GF-D8 (cell line): ENCODE measurements at regions not wholly inside any gene's neighbourhood (a gene's known extent, or its start where the extent isn't known, plus 50 kb on each side); places are given as distances from the start of the nearest gene placed in this dataset.
"Not testable (repeated sequence)": the region's sequence is repeated elsewhere in the genome, so short reads cannot be mapped to it uniquely, and the experiment has no call there.

Experiments
- DNase-seq: peaks from one replicate; lab custom pipeline; 2025; lab: John Stamatoyannopoulos, UW

DNA sequence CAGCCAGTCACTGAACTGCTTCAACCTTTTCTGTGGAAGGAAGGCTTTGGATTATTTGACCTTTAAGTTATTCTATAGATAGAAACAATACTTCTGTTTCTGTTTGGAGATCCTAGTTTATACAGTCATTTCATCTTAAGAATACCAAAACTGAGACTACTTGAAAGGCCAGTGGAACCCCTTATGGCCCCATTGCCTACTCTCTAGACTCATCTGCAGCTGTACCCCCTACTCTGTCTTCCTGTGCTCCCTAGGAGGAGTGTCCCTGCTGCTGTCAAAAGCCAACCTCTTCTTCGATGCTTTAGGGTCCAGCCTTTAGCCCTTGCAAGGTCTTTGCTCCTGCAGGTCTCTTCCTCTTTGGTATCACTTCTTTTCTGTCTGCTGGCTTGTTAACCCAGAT, 169.6 kb downstream of the EDEM1 start:
- DNase-seq: no peak

DNA sequence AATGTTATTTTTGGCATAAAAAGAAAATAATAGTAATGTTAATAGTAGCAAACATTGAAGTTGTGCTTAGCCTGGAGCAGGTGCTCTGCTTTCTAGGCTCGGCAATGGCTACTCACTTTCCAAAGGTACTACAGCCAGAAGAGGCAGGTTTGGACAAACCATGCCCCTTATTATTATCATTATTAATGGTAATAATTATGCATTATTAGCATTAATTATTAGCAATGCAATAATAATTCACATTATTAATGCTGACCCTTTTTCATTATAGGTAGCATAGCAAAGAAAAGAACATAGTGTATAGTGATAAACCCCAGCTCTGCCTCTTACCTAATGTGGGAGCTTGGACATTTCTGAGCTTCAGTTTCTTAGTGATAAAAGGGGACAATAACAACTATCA, 171.4 kb downstream of the EDEM1 start:
- no peak for DNase-seq

DNA sequence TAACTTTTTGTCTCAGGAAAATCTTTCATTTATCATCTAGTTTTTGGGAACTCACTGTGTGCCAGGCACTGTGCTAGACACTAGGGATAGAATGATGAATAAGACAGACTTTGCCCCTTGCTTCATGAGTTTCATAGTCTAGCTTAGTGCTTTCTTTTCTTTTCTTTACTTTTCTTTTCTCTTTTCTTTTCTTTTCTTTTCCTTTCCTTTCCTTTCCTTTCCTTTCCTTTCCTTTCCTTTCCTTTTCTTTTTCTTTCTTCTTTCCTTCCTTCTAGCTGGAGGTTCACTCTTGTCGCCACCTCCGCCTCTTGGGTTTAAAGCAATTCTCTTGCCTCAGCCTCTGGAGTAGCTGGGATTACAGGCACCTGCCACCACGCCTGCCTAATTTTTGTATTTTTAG, 172.9 kb downstream of the EDEM1 start:
- DNase-seq: no peak

DNA sequence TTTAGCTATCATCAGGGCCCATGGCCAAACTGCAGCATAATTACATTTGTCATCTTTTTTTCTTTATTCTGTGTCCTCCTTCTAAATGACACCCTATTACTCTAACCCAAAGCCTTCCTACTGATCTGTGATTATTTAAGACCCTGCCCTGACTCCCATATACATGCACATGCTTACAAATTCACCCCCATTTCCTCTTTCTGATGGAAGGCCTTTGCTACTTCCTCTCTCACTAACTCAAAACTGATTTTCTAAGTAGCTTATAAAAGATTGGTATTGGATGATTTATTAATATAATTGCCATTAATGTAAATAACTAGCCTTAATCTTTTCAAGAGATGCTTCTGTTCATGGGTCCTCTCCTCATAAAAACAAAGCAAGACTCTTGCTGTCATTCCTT, 179.2 kb downstream of the EDEM1 start:
- DNase-seq: no peak

DNA sequence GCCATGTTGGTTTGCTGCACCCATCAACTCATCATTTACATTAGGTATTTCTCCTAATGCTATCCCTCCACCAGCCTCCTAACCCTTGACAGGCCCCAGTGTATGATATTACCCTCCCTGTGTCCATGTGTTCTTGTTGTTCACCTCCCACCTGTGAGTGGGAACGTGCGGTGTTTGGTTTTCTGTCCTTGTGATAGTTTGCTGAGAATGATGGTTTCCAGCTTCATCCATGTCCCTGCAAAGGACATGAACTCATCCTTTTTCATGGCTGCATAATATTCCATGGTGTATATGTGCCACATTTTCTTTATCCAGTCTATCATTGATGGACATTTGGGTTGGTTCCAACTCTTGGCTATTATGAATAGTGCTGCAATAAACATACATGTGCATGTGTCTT, 184.0 kb downstream of the EDEM1 start:
- not testable (repeated sequence) for DNase-seq

DNA sequence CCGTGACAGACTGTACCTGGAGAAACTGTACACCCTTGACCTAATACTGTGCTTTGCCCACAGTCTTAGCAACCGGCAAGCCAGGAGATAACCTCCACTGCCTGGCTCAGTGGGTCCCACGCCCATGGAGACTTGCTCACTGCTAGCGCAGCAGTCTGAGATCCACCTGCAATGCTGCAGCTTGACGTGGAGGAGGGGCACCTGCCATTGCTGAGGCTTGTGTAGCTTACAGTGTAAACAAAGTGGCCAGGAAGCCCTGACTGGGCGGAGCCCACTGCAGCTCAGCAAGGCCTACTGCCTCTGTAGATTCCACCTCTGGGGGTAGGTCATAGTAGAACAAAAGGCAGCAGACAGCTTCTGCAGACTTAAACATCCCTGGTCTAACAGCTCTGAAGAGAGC, 189.3 kb downstream of the EDEM1 start:
- DNase-seq: no peak

DNA sequence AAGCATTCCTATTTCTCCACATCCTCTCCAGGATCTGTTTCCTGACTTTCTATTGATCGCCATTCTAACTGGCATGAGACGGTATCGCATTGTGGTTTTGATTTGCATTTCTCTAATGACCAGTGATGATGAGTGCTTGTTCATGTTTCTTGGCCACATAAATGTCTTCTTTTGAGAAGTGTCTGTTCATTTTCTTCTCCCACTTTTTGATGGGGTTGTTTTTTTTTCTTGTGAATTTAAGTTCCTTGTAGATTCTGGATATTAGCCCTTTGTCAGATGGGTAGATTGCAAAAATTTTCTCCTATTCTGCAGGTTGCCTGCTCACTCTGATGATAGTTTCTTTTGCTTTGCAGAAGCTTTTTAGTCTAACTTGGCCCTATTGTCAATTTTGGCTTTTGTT, 191.8 kb downstream of the EDEM1 start:
- not testable (repeated sequence) for DNase-seq

DNA sequence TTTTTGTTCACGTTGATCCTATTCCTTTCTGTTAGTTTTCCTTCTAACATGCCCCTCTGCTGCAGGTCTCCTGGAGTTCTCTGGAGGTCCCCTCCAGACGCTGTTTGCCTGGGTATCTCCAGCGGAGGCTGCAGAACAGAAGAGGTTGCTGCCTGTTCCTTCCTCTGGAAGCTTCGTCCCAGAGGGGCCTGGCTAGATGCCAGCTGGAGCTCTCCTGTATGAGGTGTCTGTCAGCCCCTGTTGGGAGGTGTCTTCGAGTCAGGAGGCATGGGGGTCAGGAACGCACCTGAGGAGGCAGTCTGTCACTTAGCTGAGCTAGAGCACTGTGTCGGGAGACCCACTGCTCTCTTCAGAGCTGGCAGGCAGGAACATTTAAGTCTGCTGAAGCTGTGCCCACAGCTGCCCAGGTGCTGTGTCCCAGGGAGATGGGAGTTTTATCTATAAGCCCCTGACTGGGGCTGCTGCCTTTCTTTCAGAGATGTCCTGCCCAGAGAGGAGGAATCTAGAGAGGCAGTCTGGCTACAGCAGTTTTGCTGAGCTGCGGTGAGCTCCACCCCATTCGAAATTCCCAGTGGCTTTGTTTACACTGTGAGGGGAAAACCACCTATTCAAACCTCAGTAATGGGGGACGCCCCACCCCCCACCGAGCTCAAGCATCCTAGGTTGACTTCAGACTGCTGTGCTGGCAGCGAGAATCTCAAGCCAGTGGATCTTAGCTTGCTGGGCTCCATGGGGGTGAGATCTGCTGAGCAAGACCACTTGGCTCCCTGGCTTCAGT, 196.2 kb downstream of the EDEM1 start:
- not testable (repeated sequence) for DNase-seq

DNA sequence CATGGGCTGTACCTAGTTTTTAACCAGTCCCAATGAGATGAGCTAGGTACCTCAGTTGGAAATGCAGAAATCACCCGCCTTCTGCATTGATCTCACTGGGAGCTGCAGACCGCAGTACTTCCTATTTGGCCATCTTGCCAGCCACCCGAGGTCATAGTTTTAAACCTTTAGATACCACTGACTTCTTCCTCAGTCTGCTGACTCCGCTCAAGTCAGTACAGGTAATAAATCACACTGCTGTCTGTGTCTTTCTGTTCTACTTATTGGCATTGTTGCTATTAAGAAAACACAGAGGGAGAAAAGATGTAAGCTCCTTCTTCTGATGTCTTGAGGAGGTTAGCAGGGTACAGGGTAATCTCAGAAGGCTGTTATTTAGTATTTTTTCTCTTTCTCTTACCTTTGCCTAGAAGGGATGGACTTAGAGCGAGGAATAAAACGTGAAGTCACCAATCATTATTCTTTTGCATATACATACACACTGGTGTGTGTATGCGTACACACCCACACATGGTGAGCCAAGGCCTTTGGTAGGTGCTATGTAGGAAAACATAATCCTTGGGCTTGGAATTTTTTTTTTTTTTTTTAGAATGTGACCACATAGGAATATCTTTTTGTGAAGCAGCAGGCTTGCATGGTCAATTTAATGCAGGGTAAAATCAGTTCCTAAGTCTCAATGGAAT, 197.2 kb downstream of the EDEM1 start:
- DNase-seq: no peak

DNA sequence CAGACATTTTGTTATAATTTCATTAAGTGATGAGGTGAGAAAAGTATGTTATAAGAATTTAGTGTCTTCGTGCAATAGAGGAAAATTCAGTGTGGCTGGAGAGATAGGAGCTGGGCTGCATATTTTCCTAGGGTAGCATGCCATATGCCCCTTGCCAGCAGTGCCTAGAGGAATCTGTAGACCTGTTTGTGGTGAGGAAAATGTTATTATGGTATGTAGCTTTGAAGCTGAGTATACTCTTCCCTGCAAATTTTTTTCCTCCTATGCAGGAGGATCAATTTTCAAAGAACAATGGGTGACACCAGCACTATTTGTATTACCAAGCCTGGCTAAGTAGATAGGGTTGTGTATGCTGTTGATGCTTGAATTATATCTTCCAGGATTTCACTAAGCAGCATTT, 200.6 kb downstream of the EDEM1 start:
- DNase-seq: no peak

DNA sequence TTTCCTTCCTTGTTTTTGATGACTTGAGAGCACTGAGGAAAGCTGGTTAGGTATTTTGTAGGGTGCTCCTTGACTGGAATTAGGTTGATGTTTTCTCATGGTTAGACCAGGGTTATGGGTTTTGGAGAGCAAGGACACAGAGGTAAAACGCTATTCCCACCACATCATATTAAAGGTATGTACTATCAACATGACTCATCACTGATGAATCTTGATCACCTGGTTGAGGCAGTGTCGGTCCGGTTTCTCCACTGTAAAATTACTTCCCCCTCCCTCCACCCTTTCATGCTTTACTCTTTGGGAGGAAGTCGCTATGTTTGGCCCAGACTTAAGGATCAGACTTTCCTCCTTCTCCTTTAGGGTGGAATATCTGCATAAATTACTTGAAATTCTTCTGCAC, 201.6 kb downstream of the EDEM1 start:
- DNase-seq: no peak

DNA sequence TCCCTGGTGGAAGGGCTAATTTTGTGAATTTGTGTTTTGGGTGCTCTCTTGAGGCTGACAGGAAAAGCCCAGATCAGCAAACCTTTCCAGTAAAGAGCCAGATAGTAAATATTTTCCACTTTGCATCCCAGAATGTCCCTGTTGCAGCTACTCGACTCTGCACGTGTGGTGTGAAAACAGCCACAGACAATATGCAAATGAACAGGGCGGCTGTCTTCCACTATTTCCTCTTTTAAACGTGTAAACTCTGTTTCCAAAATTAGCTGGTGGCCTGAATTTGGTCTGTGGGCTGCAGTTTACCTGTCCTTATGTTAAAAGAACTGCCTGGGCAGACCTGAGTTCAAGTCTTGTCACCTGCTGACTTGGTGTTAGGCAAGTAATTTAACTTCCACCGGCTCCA, 202.7 kb downstream of the EDEM1 start:
- no peak for DNase-seq

DNA sequence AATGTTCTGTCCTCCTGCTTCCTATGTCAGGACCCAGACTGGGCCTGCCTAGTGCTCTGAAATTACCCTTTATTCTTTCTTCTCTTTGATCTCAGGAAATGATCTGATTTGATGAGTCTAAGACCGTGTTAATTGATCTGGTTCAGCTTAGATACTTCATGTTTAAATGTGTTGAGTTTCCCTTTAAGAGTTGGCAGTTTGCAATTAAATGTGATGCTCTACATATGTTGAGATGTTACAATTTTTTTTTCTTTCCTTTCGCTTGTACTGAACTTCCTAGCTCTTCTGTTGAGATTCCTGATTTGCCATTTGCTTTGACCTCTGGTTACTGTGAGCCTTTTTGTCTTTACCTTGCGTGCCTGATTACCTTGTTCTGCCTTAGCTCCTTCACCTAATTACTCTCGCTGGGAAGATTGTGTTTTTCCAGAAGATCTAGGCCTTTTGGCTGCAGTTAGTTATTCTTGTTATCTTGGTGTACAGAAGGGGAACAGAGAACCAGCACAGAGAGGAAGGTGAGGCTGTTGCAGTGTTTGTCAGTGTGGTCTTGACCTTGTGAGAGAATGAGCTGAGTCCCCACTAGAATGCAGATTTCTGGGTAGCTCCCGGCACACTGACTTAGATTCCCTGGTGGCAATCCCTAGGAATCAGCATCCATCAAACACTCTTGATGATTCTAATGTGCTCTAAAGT, 203.6 kb downstream of the EDEM1 start:
- DNase-seq: no peak

DNA sequence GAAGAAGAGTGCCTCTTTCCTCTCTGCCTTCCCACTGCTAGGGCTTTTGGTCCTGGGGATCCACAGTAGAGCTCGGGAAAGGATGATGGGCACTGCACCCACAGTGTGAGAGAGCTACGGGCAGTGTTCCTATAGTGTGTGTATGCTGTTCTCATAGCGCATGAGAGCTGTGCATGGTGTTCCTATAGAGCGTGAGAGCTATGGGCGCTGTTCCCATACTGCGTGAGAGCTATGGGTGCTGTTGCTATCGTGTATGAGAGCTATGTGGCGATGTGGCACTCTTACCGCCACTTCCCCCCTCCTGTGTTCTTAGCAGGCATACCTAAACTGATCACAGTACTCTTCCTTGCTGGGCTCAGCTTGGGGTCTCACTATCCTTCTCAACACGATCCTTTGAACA, 213.5 kb downstream of the EDEM1 start:
- DNase-seq: no peak

DNA sequence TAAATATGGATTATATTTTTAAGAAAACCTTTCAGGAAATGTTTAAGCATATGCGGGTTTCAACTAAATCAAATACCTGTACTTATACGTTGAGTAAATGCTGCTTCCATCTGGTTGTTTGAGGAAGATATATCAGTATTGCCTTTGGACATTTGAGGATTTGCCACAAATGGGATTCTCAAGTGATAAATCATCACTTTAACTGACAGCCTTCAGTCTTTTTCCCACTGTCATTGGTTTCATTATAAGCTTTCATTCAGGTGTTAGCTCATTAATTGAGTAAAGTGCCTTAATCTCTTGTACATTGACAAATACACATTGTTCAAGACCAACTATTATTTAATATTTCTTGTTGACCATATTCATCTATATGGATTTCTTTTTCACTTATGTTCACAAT, 217.2 kb downstream of the EDEM1 start:
- DNase-seq: no peak

DNA sequence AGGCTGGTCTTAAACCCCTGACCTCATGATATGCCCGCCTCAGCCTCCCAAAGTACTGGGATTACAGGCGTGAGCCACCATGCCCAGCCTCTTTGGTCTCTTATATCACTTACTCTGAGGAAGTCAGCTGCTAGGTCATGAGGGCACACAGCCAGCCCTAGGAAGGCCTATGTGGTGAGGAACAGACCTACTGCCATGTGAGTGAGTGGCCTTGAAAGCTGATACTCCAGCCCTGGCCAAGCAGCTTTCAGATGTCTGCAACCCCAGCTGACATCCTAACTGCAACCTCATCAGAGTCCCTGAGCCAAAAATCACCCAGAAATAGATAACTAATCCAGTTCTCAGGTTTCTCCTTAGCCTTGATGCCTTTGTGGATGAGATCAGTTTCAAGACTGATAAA, 224.3 kb downstream of the EDEM1 start:
- no peak for DNase-seq

DNA sequence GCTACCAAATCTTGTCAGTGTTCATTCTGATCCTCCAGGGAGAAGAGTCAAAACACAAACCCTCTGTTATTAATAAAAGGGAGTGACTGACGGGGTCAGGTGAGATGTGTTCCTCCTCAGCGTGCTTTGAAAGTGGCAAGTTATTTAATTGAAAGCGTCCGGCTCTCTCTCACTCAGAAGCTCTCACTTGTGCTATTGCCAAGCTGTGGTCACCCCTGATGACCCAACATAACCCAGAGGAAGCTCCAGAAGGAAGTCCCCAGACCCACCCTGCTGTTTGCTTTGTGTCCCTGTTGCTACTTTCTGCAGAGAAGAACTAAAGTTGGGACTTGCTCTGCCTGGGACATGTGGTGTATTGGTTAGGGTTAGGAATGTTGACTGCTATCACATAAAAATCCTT, 235.6 kb downstream of the EDEM1 start:
- no peak for DNase-seq

DNA sequence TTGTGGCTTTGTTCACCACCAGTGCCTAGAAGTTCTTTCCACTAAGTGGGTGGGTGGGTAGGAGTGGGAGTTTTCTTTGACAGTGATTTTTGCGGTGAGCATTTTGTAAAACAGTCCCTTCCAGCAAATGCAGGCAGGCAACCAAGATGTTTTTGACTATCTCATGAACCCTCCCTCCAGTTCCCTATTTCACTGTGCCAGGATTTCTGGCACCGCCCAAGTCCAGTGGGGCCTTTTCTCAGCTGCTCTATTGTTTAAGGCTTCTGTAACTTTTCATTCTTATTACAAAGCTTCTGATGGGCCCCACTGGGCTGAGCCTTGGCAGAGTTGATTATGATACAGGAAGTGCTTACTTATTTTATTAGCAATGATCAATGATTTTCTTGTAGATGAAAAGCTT, 236.0 kb downstream of the EDEM1 start:
- DNase-seq: no peak

DNA sequence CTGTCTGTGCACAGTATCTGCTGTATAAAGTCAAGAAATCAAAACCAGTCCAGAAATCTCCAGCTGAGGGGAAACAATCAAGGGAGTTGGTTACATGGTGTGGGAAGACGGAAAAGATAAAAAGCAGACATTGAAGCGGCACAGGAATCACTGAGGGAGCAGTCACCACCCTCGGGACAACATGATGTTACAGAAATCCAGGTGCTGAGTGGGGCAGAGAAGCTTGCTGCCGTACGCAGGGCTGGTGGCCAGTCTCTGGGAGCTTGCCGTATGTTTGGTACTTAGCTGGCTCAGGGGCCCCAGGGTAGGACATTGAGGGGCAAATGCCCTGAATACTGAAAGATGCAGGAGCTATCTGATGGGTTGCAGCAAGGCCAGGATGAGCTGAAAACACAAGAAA, 237.9 kb downstream of the EDEM1 start:
- no peak for DNase-seq

DNA sequence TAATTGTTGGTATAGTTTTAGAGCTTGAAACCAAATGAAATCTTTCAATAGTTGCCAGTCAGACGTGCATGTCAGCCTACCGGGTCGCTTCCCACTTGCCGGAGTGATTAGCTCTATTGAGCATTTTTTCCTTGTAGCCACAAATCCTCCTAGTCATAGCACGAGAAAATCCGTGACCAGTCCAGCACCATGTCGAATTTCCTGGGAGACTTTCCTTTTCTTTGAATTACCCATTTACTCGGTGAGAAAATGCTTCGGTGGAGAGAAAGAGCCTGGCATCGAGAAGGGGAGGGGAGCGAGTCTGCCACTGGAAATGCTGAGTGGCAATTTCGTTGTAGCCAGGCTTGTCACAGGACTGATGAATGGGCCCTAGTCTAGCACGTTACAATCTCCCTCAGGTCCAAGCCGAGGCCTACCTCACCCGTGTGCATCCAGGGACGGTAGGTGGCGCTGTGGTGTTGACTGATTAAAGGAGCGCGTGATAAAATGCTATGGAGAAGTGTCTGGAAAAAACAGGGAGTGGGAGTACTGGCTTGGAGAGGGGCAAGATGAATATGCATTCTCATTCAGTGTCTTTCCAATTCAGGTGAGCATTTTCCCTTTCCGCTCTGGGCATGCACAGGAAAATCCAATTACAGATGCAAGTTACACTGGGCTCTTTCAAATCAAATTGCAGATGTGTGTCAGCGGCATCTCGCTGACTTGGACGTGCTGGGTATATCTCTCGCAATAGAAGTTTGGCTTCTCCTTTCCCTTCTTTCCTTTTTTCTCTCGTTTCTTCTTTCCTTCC, 238.8 kb downstream of the EDEM1 start:
- DNase-seq: no peak

DNA sequence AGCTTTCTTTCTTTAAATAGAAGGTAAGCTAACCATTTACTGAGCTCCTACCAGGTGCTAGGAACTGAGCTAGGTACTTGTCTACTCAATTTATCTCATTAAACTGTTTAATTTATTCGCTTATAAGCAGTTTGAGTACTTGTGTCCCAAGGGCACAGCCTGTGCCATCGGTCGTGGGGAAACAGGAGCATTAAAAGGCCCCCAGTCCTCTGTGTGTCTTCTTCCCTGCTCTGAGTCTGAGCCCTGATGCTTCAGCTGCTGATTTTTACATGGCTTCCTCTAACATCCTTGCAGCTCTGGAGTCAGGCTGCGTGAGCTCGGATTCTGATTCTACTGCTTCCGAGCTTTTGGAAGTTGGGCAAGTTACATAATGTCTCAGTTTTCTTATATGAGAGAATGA, 239.5 kb downstream of the EDEM1 start:
- no peak for DNase-seq

DNA sequence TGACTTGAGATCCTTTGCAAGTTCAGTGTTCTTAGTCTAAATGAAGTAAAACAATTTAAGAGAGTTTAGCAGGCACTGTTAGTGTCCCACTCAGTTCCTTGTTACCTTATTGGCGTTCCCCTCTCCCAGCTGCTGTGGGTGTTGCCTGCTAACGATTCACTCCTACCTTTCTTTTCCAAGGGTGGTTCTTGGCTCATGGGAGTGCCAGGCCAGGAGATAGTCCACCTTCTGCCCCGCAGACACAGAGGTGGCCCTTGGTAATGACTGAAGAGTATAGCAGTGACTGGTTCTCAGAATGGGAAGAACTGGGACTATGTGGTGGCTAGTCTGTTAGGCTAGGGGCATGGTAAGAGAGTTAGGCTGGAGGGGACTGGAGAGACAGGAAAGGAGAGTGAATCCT, 240.4 kb downstream of the EDEM1 start:
- DNase-seq: no peak
